ENCODE measurements at regions not wholly inside any gene's neighbourhood (a gene's known extent, or its start where the extent isn't known, plus 50 kb on each side); places are given as distances from the start of the nearest gene placed in this dataset.

- H3K27me3 ChIP-seq (ENCODE audit: control insufficient read depth in 2 of 2, insufficient read depth in 2 of 2, low read length in 2 of 2): no peaks in the 10 kb centered on the region
- TF ChIP-seq POLR2A (IDR thresholded peaks at IDR 0.05; ENCODE audit: low read depth, low read length): no peak
- no peak for TF ChIP-seq CTCF (IDR thresholded peaks at IDR 0.05; ENCODE audit: extremely low read depth in 1 of 2, insufficient read depth in 1 of 2, low read depth in 1 of 2, low read length in 2 of 2)
- no peak for TF ChIP-seq MYC (IDR thresholded peaks at IDR 0.05; ENCODE audit: low read depth, low read length)
- no peak for TF ChIP-seq GATA2 (IDR thresholded peaks at IDR 0.05; ENCODE audit: insufficient read depth, insufficient read length, low read depth, low read length)
- no peak for TF ChIP-seq JUN (IDR thresholded peaks at IDR 0.05; ENCODE audit: borderline replicate concordance, insufficient read depth, insufficient read length, low read depth)
- TF ChIP-seq EZH2 (IDR thresholded peaks at IDR 0.05; ENCODE audit: borderline replicate concordance, low read depth, low read length, severe bottlenecking): no peak
- no peak for TF ChIP-seq FOS (IDR thresholded peaks at IDR 0.05; ENCODE audit: borderline replicate concordance, insufficient read depth, low read length)
- no peak for TF ChIP-seq MAX (IDR thresholded peaks at IDR 0.05; ENCODE audit: insufficient read depth, insufficient read length)
- no peak for TF ChIP-seq POLR2AphosphoS5 (IDR thresholded peaks at IDR 0.05; ENCODE audit: insufficient read depth, low read depth, low read length)
- dilution Hi-C loops (cut with MboI; ENCODE audit: extremely low pct_ligation_motif_present, low sequenced_read_pairs) (no loop called here), intact Hi-C loops (cut with micrococcal nuclease) (no loop called here)
- no peaks in the 10 kb centered on the region for H3K79me2 ChIP-seq (ENCODE audit: control insufficient read depth, insufficient read depth, low read length)
- no peaks in the 10 kb centered on the region for H4K20me1 ChIP-seq (replicated peaks; ENCODE audit: control insufficient read depth, extremely low read depth, insufficient read depth, low read length)
- no peak overlapping the region for H3K9ac ChIP-seq (replicated peaks; ENCODE audit: extremely low read depth, insufficient read depth, low read length)
- no peaks in the 10 kb centered on the region for H3K4me1 ChIP-seq (ENCODE audit: control insufficient read depth, extremely low read depth, insufficient read depth, low read length)
- no peak for DNase-seq (ENCODE audit: low read depth, low spot score)
- CTCF ChIA-PET: no interaction called here
- H3K9me1 ChIP-seq (replicated peaks; ENCODE audit: control insufficient read depth, extremely low read depth, insufficient read depth, low read length): no peaks in the 10 kb centered on the region
- no peak overlapping the region for H3K4me2 ChIP-seq (ENCODE audit: insufficient read depth, low read length)
- no peak for FAIRE-seq
- no peak overlapping the region for H3K4me3 ChIP-seq (replicated peaks in 1 of 3; ENCODE audit: insufficient read depth in 1 of 3, low read depth in 1 of 3, low read length in 3 of 3)
- POLR2A ChIA-PET: no interaction called here
- H3K27ac ChIP-seq (ENCODE audit: insufficient read depth, low read depth, low read length): no peak overlapping the region
- H3K9me3 ChIP-seq (replicated peaks; ENCODE audit: control insufficient read depth, insufficient read depth, low read length): no peaks in the 10 kb centered on the region
- H2AFZ ChIP-seq (ENCODE audit: low read depth, low read length): no peak overlapping the region
- no TSS peak for BruUV-seq (replicated peaks)
- no peaks in the 10 kb centered on the region for H3K36me3 ChIP-seq (ENCODE audit: control insufficient read depth in 2 of 2, extremely low read depth in 1 of 2, insufficient read depth in 2 of 2, low read length in 2 of 2)
Observed at GRCh38 chr2:155872396-155872795, 460.1 kb downstream of the NR4A2 start.
